NB4 (cell line): ENCODE measurements at regions not wholly inside any gene's neighbourhood (a gene's known extent, or its start where the extent isn't known, plus 50 kb on each side); places are given as distances from the start of the nearest gene placed in this dataset.

Experiments
- DNase-seq: peaks from one replicate; pipeline ENCODE4 v3.0.0; 2010; ENCODE audit warnings: low read depth
- H3K4me3 ChIP-seq: one replicate; pipeline ENCODE4 v1.5.1; 2011; ENCODE audit warnings: mild to moderate bottlenecking, low read depth, low read length, moderate library complexity
- CTCF ChIP-seq: IDR thresholded peaks from one replicate; pipeline ENCODE4 v1.5.1; 2012; ENCODE audit warnings: low read depth, low read length
- MAX ChIP-seq: IDR thresholded peaks from 2 replicates; pipeline ENCODE4 v1.6.1; 2011; ENCODE audit warnings: low read depth, low read length
- MYC ChIP-seq: IDR thresholded peaks from 2 replicates; pipeline ENCODE4 v1.6.1; 2011; ENCODE audit warnings: low read depth, low read length
- POLR2A ChIP-seq: IDR thresholded peaks from 2 replicates; pipeline ENCODE4 v1.6.1; 2011; ENCODE audit warnings: mild to moderate bottlenecking; ENCODE audit not compliant: insufficient read length; ENCODE audit errors: extremely low read depth

- TF ChIP-seq POLR2A (no peak), MAX (no peak), MYC (no peak), CTCF (no peak)
- no peak for DNase-seq
- H3K4me3 ChIP-seq = no peak overlapping the region
Observed at GRCh38 chr2:128505575-128506526, 187.2 kb upstream of the HS6ST1 start.

- TF ChIP-seq MYC (no peak), MAX (no peak), POLR2A (no peak), CTCF (no peak)
- no peak for DNase-seq
Observed at GRCh38 chr2:128506534-128506933, 187.9 kb upstream of the HS6ST1 start.

DNA sequence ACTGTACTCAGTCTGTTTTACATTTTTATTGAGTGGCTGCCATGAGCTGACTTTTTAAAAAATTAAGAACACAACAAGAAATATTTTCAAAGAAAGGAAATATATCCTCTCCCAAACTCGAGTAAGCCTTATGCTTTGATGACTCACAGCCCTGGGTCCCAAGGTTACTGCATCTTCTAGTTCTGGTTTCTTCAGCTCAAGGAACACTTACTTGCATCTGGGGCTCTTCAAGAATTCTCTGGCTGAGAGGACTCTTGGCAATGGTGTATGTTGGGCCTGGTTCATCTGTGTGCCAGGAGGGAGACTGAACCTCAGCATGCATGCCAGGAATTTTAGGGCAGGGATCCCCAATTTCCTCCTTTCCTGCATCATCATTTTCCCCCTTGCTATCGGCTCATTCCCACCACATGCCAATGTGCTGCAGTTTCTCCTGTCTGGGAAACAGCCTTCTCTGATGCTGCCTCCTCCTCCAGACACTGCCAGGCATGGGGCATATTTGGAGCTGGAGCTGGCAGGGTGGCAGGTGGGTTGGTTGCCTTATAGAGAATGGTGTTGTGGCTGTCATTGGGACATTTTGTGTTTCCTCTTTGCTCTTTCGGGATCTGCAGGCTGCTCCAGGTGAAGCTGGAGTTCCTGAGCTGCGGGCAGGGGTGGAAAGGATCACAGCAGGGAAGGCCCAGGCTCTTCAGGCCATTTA, 192.2 kb upstream of the HS6ST1 start:
- no peak for DNase-seq
- no peak overlapping the region for H3K4me3 ChIP-seq
- TF ChIP-seq MYC (no peak), MAX (no peak), POLR2A (no peak), CTCF (no peak)

More at GRCh38 chr2:128506534-128506933, 187.9 kb upstream of the HS6ST1 start:
- no peak overlapping the region for H3K4me3 ChIP-seq

GRCh38 chr2:128511731-128512378, 193.2 kb upstream of the HS6ST1 start:
- H3K4me3 ChIP-seq = no peak overlapping the region
- no peak for TF ChIP-seq MYC
- no peak for TF ChIP-seq POLR2A
- TF ChIP-seq CTCF = no peak
- TF ChIP-seq MAX = no peak
- DNase-seq = no peak

- no peak overlapping the region for H3K4me3 ChIP-seq
- TF ChIP-seq POLR2A = no peak
- TF ChIP-seq MYC = no peak
- TF ChIP-seq CTCF = no peak
- TF ChIP-seq MAX = no peak
- DNase-seq = no peak
Observed at GRCh38 chr2:128512379-128513115, 193.9 kb upstream of the HS6ST1 start.
